ENCODE measurements at regions not wholly inside any gene's neighbourhood (a gene's known extent, or its start where the extent isn't known, plus 50 kb on each side); places are given as distances from the start of the nearest gene placed in this dataset.
"Not testable (repeated sequence)": the region's sequence is repeated elsewhere in the genome, so short reads cannot be mapped to it uniquely, and the experiment has no call there.

DNA sequence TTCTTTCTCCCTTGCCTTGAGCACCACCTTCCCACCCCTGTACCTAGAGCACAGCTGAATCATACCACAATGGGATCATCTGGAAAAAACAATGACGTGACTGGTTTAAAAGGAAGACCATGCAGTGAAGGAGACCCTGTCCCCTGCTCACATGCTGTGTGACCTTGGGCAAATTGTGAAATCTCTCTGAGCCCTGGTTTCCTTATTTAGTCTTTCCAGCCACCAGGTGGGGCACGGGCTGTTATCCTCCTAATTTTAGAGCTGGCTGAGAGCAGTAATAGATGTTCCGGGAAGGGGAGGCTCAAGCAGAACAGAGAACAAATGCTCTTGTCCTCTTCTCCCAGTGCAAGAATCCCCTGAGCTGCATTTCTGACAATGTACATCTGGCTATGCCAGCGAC, 198.3 kb downstream of the RPS24 start:
- no peak for DNase-seq (ENCODE audit: extremely low read depth, low read depth)

DNA sequence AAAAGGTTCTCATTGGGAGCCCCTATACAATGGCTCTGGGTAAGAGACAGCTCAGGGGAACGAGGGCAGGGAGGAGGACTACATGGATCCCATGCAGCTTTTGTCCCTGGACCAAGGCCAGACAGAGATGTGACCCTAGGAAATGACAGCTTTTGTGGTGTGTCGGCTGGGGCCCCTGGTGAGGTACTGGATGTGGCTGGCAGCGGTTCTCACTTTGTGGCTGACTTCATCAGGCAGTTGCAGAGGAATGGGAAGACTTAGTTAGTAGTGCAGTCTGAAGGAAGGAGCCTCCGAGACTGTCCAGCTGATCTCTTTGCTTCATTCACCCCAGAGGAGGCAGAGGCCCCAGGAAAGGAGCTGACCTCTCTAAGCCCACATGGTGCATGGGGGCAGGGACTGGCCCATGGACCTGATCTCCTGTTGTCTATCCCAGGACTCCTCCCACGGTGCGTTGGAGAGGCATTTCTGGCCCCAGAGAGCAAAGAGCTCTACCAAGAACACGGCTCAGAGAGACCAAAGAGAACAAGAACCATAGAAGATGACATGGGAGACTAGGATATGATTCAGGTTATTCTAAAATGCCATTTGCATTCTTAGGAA, 202.9 kb downstream of the RPS24 start:
- no peak for DNase-seq (ENCODE audit: extremely low read depth, low read depth)

DNA sequence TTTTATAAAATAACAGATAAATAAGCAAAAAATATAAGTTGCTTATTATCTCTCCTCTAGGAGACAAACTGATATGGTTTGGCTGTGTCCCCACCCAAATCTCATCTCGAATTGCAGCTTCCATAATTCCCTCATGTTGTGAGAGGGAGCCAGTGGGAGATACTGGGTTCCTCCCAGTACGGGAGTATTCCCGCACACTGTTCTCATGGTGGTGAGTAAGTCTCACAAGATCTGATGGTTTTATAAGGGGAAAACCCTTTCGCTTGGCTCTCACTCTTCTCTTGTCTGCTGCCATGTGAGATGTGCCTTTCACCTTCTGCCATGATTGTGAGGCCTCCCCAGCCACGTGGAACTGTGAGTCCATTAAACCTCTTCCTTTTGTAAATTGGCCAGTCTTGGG, 204.3 kb downstream of the RPS24 start:
- not testable (repeated sequence) for DNase-seq (ENCODE audit: extremely low read depth, low read depth)

DNA sequence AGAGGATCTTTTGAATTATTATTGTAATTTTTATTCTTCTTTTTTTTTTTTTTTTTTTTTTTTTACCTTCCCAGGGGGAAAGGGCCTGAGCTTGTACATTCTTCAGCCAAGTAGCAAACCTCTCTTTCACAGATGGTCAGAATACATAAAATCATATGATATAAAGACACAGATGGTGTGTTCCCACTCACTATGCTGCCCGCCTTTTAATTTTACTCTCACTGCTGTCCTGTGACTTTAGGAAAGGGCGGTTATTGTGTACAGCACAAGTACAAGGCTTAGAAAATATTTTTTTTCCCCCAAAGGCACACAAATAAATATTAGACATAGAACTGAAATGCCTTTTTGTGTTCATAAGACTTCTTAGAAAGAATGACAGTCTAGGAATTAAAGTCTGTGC, 213.6 kb downstream of the RPS24 start:
- DNase-seq (ENCODE audit: extremely low read depth, low read depth): no peak

DNA sequence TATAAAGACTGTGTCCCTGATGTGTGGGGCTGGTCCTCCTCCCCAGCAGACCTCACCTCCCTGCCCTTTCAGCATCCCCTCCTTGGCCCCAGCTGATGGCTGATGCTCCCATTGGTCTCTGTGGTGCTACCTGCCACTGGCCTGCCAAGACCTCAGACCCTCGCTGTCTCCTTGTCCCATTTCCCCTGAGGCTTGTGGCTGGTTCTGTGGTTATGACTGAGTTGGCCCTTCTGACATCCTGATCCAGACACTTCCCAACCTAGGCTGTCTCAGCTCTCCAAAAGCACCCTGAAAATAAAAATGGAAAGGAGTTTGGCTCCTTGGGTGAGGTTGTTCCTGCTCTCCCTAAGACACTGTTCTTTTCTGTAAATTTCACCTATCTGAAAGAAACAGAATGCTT, 214.2 kb downstream of the RPS24 start:
- DNase-seq (ENCODE audit: extremely low read depth, low read depth): no peak

DNA sequence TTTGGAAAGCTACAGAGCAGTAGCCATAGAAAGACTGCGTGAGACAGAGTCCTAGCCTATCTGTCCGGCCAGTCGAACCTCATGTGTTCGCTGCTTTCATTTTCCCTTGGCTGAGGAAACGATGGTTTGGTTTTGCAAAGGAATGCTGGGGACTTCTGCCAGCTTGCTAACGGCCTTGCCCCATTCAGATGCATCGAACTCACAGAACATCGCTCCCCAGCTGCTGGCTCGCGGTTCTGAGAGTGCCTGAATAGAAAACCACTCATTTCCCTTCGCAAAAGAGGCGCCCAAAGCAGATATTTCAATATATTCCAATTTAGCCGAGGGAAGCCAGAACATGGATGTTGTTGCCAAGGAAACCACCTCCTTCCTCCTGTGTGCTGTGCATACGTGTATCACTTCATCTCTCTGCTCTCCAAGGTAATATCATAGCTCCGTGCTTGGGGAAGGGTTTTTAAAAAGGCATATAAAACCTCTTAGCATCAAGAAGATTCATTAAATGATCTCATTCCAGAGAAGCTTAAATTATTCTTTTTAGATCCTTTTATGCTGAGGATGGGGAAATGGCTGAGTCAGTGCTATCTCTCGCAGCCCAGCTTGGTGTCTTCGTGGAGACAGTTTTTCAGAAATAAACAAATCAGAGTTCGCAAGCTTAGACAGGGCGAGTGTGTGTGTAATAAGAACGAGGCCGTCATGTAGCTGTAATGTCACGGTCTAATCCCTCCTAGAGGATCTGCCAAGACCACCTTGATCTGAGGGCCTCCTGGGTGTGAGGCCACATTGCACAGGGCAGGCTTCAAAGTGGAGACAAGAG, 215.2 kb downstream of the RPS24 start:
- DNase-seq (ENCODE audit: extremely low read depth, low read depth): no peak

DNA sequence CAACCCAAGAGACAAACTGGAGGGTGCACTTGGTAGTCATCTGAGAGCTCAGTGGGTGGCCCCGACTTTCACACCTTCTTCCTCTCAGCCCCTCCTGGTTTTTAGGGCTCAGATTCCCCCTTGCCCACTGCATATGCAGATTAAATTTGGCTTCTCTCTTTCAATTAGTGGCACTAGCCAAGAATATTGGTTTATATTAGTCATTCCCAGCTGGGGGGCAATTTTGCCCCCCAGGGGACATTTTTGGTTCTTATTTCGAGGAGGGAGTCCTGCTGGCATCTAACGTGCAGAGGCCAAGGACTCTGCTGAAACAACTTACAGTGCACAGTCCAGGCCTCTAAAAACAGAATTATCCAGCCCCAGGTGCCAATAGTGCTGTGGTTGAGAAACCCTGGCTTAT, 216.0 kb downstream of the RPS24 start:
- no peak for DNase-seq (ENCODE audit: extremely low read depth, low read depth)

DNA sequence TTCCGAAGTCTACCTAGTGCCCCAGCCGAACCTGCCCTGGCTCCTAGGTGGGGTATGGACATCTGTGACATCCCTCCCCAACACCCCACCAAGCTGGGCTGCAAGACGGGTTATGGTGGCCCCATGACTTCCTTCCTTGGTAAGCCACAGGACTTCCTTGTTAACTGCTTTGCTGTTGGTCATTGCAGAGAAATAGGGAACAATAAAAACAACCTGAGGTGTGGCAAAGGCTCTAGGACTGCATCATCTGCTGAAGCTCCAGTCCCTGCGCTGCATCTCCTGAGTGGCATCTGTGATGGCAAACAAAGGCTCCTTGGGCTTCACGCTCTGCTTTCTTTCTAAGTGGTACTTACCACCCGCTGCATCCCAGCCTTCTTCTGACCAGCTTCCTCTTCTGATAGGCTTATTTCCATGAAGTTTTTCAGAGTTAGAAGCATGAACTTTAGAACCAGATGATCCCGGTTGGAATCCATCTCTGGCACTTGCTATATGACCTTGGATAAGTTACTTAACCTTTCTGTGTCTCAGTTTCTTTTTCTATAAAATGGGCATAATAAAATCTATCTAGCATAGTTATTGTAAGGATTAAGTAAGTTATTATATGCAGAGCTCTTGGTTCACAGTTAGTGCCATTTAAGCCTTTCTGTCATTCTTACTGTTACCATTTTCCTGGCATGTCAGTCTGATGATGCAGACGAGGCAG, 216.8 kb downstream of the RPS24 start:
- no peak for DNase-seq (ENCODE audit: extremely low read depth, low read depth)

DNA sequence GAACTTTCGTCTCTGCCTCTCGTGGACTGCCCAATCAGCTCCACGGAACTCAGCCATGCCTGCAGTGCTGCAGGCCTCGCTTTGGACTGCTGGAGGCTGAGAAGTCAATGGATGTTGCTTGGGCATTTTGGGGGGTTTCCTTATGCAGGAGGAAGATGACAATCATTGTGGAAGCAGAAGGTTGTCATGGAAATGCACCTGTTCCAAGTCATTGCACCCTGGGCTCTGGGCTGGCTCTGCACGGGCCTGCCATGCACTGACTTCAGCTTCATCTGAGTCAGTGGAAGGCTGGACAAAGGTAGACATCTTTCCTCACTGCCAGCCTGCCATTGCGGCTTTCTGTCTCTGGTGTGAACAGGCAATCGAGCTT, 217.3 kb downstream of the RPS24 start:
- DNase-seq (ENCODE audit: extremely low read depth, low read depth): no peak

DNA sequence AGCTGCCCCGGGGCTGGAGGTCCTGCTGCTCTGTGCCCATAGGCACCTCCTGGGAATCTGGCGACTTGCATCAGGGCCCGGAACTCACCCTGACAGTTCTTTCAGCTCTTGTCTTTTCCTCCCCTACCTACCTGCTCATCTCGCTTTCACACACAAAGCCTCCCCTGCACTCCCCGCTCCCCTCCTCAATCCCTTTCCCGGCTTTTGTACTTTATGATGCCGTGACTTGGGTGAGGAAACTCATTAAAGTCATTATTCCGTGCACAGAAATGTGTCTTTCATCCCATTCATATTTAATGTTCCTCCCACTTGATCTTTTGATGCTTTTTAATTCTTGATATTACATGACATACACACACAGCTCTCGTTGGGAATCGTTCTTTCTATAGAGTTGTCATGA, 218.6 kb downstream of the RPS24 start:
- no peak for DNase-seq (ENCODE audit: extremely low read depth, low read depth)

DNA sequence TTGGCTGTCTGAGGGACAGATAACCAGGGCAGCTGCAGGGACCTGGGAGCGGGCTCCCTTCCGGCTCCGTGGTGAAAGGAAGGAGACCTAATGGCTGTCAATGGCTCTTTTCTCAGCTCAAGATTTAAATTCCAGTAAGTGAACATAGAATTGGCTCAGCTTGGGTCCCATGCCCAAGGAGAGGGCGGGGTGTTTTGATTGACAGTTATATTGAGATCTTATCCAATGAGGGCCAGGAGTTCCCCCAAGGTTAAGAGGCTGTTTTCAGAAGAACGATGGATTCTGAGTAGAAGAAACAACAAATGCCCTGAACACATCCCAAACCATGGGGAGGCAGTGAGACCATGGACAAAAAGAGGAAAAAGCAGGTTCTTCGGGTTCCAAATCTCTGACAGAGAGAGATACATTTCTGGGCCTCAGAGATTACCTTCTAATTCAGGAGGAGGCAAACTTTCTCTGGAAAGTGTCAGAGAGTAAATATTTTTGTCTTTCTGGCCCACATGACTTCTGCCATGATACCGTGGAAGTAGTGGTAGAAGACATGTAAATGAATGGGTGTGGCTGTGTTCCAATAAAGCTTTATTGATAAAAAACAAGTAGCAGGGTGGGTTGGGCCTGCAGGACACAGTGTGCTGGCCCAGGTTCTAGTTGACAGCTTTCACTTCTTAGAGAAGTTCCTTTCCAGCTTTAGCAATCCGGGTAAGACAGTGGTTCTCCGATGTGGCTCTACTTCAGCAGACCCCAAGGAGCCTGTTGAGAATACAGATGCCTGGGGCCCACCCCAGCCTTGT, 219.6 kb downstream of the RPS24 start:
- no peak for DNase-seq (ENCODE audit: extremely low read depth, low read depth)

DNA sequence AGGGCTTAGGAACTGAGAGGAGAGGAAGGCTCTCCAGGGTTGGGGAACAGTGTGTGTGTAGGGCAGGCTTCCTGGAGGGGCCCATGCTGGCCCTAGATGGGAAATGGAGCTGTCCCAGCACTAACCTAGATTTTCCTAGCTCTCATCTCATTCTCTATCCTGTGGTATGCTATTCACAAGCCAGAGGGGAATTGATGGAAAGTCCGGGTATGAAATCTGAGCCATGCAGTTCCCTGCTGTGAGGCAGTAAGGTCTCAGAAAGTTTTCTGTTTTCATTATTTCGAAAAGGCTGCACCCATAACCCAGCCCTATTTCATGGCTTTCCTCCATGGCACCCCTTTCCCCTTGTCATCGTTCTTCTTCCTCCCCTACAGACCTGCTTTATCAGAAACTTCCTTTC, 220.3 kb downstream of the RPS24 start:
- DNase-seq (ENCODE audit: extremely low read depth, low read depth): no peak

DNA sequence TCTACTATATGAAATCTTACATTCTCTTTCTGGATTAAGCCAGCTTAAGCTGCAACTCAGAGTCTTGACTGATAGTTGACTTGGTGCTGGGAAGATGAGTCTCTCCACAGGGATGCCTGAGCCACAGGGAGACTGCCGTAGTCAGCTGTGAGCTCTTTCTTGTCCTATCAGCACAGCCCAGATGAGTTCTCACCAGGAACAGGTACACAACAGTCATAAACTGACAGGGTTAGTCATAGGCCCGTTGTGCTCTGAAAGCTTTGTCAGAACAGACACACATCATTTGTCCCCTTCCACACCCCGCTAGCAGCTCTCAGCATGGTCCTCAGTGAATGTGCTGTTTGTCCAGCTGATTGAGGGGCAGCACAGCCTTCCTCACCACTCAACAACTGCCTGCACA, 221.6 kb downstream of the RPS24 start:
- no peak for DNase-seq (ENCODE audit: extremely low read depth, low read depth)

DNA sequence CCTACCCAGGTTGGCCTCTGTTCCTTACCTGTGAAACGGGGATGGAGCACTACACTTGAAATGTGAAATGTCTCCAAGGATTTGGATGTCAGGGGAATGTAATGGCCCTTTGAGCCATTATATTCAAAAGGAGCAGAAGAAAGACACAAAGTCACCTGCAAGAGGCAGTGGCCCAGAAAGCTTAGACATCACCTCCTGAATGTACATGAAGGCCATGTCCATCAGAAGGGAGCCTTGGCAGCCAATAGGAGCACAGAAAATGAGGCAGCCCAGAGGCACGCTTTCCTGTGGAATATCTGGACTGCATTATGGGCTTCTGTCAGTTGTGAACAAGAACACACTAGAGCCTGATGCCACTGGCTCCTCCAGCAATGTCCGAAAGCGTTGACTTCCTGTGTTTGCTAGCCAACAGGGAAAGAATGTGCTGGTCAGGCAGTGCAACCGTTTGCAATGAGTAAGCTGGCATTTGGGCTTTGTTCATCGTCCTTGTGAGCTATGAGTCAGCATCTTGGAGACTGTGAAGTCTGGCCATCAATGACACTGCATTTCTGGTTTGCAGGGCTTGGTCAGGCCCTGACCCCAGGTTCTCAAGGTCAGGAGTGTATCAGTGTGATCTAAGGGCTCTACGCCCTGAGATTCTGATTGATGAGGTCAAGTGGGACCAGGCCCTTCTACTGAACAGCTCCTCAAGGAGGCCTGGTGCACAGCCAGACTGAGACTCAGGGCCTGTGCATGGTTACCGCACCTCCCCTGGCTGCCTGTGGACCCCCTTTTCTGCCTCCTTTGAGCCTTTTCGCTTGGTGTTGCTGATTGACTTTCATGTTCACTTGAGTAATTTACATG, 222.4 kb downstream of the RPS24 start:
- DNase-seq (ENCODE audit: extremely low read depth, low read depth): peak; percentile 98

DNA sequence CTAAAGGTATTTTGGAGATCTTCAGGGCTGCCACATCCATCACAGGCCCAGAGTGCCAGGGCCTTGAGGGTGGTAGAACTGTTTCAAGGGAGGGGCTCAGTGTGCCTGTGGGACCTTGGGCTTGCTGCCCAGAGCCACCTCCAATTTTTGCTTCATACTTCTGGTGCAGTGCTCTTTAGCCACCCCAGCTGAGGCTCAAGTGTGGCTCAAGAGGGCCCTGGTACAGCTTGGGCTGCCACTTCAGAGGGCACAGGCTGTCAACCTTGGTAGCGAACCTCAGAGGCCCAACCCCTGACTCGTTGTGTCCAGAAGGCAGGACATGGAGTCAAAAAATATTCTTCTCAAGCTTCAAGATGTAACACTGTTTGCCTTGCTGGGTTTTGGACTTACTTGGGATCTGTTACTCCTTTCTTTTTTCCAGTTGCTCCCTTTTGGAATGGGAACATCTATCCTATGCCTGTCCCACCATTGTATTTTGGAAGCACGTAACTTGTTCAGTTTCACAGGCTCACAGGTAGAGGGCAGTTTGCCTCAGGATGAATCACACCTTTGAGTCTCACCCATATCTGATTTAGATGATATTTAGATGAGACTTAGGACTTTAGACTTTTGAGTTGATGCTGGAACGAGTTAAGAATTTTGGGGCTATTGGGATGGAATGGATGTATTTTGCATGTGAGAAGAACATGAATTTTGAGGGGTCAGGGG, 224.8 kb downstream of the RPS24 start:
- no peak for DNase-seq (ENCODE audit: extremely low read depth, low read depth)

DNA sequence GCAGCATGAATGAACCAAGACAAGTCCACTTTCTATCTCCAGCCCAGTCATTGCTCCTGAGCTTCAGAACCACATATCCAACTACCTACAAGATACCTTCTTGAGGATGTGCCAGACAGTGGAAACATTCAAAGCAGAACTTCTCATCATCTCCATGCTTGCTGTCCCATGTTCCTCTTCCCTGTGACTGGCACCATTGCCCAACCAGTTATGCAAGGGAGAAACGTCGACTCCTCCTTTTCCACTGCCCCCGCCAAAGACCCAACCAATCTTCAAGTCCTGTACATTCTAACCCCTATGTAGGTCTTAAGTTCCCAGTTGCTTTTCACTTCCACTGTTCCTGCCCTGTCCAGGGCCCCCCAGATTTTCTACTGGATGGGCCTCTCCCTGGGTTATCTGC, 225.7 kb downstream of the RPS24 start:
- no peak for DNase-seq (ENCODE audit: extremely low read depth, low read depth)

DNA sequence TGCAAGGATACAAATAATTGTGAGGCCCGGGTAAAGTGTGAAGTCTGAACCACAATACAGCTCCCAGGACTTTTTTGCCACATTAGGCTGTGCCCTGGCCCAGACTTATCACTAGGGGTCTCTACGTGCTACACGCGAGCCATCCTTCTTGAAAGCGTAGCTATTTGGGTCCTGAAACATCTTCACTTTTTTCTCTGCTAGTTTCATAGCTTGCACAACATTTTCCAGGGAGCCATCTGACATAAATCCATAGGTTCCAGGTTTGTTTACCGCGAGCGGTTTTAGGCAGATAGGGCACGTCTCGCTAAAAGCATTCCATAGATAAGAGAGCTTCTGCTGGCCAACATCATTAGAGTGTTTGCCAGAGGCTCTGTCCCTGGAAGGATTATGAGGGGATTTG, 226.5 kb downstream of the RPS24 start:
- DNase-seq (ENCODE audit: extremely low read depth, low read depth): no peak

DNA sequence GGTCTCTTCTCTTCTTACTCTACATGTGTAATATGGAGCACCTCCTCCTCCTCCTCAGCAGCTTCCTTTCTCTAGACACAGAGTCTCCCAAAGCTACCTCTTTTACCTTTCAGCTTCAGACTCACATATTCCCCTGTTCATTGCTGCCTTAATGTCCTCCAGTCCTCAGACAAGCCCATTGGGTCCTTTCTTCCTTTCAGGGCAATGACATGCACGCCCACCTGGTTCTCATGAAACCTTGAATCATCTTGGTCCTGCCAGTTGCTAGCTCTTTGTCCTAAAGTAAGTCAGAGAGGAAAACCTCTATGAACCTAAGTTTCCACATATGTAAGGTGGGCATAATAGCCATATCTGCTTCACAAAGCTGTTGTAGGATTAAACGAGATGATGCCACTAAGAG, 227.0 kb downstream of the RPS24 start:
- DNase-seq (ENCODE audit: extremely low read depth, low read depth): no peak

DNA sequence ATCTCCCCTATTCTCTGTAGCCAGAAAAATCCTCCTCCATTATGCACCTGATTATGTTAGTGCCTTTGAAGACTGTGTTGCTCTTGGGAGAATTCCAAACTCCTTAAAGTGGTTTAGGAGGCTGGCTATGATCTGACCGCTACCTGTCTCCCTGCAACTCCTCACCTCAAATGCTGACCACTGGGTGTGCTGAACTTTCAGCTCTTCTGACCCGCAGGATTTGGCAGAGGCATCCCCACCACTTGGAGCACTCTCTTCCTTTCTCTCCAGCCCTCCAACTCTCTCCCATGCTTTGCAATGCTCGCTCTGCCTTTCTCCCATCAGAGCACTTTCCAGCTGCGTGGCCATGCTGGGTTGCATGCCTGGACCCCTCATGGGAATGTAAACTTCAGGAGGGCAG, 227.6 kb downstream of the RPS24 start:
- no peak for DNase-seq (ENCODE audit: extremely low read depth, low read depth)

DNA sequence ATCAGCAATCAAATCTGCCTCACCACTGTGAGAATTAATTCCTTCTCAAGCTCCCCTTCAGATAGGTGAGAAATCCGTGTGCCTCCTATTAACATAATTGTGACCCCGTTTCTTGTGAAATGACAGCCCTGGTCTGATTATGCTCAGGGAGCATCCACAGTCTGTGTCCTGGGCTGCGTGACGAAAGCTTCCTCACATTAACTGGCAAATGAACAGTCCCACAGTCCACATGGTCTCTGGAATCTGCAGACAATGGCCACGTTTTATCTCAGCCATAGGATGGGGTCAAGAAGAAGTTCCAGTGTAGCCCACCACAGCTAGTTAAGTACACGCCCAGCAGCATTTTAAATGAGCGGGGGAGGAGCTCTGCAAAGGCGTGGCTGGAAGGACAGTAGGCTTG, 229.2 kb downstream of the RPS24 start:
- DNase-seq (ENCODE audit: extremely low read depth, low read depth): no peak
